AG20443 (cell line): ENCODE measurements at regions not wholly inside any gene's neighbourhood (a gene's known extent, or its start where the extent isn't known, plus 50 kb on each side); places are given as distances from the start of the nearest gene placed in this dataset.

Experiments
- DNase-seq: peaks from one replicate; pipeline ENCODE4 v3.0.0; 2012; ENCODE audit warnings: low spot score, mixed read lengths

- peak; percentile 26 for DNase-seq
These were observed 515.0 kb downstream of the TBC1D4 start for GRCh38 chr13:74966814-74967424.

GRCh38 chr13:74966275-74966674 lies 515.7 kb downstream of the TBC1D4 start:
- DNase-seq: no peak

DNA sequence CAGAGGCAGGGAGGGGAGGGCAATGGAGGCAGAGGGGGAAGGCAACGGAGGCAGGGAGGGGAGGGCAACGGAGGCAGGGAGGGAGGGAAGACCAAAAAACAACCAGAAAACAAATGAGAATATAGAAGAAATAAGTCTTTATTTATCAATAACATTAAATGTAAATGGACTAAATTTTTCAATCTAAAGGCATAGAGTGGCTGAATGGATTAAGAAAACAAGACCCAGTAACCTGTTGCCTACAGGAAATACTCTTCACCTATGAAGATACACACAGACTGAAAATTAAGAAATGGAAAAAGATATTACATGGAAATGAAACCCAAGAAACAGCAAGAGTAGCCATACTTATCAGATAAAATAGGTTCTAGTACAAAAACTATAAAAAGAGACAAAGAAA lies 536.3 kb downstream of the TBC1D4 start:
- no peak for DNase-seq

GRCh38 chr13:74931698-74932433 lies 550.1 kb downstream of the TBC1D4 start:
- DNase-seq: peak; percentile 22

DNA sequence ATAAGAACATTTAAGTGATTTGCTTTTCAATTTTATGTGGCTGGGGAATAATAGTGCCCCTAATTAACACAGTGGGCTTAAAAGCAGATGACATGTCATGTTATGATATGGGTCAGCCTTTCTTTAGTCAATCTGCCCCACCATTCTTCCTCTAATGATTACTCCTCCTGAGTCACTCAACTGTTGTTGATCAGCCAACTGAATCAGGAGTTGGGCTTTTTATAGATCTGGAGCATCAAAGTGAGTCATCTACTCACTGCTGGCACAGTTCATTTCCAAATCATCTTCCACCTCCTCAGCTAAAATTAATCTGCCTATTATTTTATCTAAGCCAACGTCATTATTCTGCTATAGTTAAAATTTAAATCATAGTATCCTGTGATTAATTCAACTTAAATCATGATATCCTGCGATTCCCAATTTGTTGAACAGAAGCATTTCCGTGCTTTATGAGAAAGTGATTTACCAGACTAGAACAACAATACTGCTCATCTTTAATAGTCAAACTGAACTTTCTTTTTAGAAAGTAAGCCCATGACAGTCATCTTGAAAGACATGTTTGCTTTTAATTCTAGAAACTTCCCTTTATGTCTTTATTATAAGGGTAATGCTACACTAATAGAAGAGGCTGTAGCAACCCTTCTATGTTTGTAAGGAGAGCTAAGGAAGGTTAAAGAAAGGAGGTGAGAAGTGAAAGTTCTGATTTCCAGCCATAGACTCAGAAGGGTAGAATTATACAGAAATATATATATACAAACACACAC lies 551.4 kb downstream of the TBC1D4 start:
- peak; percentile 64 for DNase-seq

GRCh38 chr13:74929436-74929835 lies 552.5 kb downstream of the TBC1D4 start:
- no peak for DNase-seq

DNA sequence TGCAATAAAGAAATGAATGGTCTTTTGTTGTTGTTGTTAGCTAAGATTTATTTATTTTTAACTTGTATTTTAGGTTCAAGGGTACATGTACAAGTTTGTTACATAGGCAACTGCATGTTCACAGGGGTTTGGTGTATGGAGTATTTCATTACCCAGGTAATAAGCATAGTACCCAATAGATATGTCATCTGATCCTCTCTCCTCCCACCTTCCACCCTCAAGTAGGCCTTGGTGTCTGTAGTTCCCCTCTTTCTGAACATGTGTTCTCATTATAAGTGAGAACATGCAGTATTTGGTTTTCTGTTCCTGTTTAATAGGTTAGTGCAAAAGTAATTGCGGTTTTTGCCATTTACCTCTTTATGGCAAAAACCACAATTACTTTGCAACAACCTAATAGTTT lies 554.1 kb downstream of the TBC1D4 start:
- no peak for DNase-seq

- DNase-seq: no peak
These were observed 559.0 kb downstream of the TBC1D4 start for GRCh38 chr13:74922963-74923362.

DNA sequence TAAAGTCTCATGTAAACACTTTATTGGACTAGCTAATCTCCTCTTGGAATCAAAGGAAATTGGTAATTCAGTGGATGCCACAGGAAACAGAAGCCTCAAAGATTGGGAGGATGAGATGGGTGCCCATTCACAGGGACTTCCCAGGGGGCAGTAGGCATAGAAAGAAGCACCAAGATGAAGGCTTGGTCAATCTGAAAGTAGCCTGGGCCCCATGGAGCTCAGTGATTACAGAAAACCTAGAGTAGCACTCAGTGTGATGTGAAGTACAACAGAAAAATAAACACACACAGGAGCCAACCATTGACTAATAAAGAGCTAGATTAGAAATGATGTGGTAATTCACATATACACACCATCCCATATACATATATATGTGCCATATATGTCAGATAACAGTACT lies 560.6 kb downstream of the TBC1D4 start:
- DNase-seq: no peak

DNA sequence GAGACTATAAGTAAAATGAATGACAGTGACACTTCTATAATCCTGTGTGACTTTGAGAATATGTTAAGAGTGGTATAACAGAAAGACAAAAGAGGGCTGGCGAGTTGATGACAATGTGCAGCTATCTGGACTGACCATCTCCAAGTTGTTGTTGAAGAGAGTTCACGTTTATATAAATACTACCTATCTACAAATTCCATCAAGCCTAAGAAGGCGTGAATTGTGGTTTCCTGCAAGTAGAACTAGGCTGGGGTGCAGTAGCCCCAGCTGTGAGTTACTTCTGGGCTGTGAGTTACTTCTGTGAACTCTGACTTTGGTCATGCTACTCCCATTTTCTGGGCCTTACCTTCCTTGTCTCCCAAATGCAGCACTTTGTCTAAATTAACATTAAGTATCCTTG lies 561.0 kb downstream of the TBC1D4 start:
- DNase-seq: no peak

- no peak for DNase-seq
These were observed 561.6 kb downstream of the TBC1D4 start for GRCh38 chr13:74920361-74920760.

DNA sequence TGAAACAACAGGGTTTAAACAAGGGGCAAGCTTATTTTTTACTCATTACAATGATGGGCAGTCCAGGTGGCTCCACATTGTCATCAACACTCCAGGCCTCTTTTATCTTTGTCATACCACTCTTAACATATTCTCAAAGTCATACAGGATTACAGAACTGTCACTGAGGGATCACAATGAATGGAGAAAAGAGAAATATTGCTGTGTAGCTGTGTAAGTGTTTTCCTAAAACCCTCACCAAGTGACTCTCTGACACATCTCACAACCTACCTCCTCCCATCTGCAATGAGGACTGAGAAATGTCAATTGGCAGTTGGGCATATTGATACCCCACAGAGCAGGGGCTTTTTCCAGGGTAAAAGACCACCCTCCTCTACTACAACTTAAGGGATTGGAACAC lies 562.1 kb downstream of the TBC1D4 start:
- no peak for DNase-seq

- DNase-seq: no peak
These were observed 569.1 kb downstream of the TBC1D4 start for GRCh38 chr13:74912898-74913297.

GRCh38 chr13:74910415-74910814 lies 571.6 kb downstream of the TBC1D4 start:
- no peak for DNase-seq

- no peak for DNase-seq
These were observed 574.2 kb downstream of the TBC1D4 start for GRCh38 chr13:74907788-74908187.

GRCh38 chr13:74904556-74904955 lies 577.4 kb downstream of the TBC1D4 start:
- no peak for DNase-seq

- no peak for DNase-seq
These were observed 586.8 kb downstream of the TBC1D4 start for GRCh38 chr13:74895042-74895796.

DNA sequence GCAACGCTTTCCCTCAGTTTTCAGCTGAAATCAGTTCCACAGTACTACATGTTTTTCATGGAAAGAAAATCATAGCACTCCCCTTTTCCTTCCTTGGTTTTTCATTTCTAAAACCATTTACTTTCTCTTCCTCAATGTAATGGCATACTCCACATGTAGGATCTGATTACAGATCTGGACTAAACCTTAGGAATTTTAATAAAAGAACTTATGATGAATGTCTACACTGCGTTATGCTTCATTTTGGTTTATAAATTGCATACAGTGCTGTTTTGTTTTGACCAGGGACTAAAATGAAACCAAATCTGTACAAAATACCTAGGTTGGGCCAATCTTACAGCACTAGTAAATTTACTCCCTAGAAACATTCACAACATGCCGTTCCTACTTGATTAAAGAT lies 589.9 kb downstream of the TBC1D4 start:
- DNase-seq: no peak

GRCh38 chr13:74891610-74892009 lies 590.4 kb downstream of the TBC1D4 start:
- no peak for DNase-seq

DNA sequence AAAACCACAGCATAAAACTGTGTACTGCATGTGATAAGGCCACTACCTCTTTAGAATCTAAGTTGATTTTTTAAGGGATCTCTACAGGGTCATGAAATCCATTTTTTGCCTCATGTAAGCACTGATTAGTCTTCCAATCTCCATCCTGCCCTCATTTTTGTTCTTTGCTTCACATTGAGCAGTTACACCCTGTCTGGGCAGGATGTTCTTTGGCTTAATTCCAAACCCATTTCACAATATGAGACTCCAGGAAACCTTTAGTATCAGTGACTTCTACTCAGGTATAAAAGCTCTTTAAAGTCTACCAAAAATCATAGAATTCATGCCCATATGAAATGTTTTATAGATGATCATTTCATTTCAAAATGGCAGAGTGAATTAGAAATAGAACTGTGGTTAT lies 592.6 kb downstream of the TBC1D4 start:
- no peak for DNase-seq

GRCh38 chr13:74886502-74886901 lies 595.5 kb downstream of the TBC1D4 start:
- peak; percentile 19 for DNase-seq

DNA sequence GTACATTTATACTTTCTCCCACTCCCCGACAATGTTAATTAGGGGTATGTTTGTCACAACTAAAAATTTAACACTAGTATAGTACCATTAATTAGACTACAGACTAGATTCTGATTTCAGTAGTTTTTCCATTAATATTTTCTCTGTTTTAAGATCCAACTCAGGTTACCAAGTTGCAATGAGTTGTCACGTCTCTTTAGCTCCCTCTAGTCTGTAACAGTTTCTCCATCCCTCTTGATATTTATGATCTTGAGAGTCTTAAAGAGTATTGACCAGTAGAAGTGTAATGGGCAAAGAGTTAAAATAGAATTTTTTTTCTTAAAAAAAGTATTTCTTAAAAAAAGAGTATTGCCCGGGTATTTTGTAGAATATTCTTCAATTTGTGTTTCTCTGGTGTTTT lies 598.1 kb downstream of the TBC1D4 start:
- DNase-seq: no peak
